BE2C (cell line): ENCODE measurements at regions not wholly inside any gene's neighbourhood (a gene's known extent, or its start where the extent isn't known, plus 50 kb on each side); places are given as distances from the start of the nearest gene placed in this dataset.

ENCODE experiments used
- DNase-seq: peaks from one replicate; pipeline ENCODE4 v3.0.0-alpha.2; 2020
- H3K27me3 ChIP-seq: fragments of 250-450 bp; sonication (Bioruptor Pico); 2 replicates; pipeline ENCODE4 v1.5.1; 2020; ENCODE audit warnings: mild to moderate bottlenecking
- H3K36me3 ChIP-seq: fragments of 250-450 bp; sonication (Bioruptor Pico); 2 replicates; pipeline ENCODE4 v1.5.1; 2020; ENCODE audit warnings: mild to moderate bottlenecking
- H3K4me1 ChIP-seq: fragments of 250-450 bp; sonication (Bioruptor Pico); 2 replicates; pipeline ENCODE4 v1.5.1; 2020
- H3K4me3 ChIP-seq: 2 replicates; pipeline ENCODE4 v1.5.1; 2011; ENCODE audit warnings: low read depth, low read length
- H3K9me3 ChIP-seq: fragments of 250-450 bp; sonication (Bioruptor Pico); 2 replicates; pipeline ENCODE4 v1.5.1; 2020
- CTCF ChIP-seq: IDR thresholded peaks from 2 replicates; pipeline ENCODE4 v1.5.1; 2012; ENCODE audit warnings: mild to moderate bottlenecking, low read depth, low read length

- TF ChIP-seq CTCF, result no peak
- Histone ChIP-seq H3K4me1 (no peaks in the 10 kb centered on the region), H3K36me3 (no peaks in the 10 kb centered on the region), H3K9me3 (no peaks in the 10 kb centered on the region), H3K4me3 (no peak overlapping the region), H3K27me3 (no peaks in the 10 kb centered on the region)
- no peak for DNase-seq
These were observed 1458.0 kb downstream of the NCAM2 start for GRCh38 chr21:22456241-22456640.

GRCh38 chr21:22468893-22469292 is 1470.7 kb downstream of the NCAM2 start:
- H3K4me3 ChIP-seq, result no peak overlapping the region
- TF ChIP-seq CTCF, result no peak
- no peaks in the 10 kb centered on the region for H3K36me3 ChIP-seq
- no peaks in the 10 kb centered on the region for H3K4me1 ChIP-seq
- no peak for DNase-seq
- H3K9me3 ChIP-seq, result no peaks in the 10 kb centered on the region
- no peaks in the 10 kb centered on the region for H3K27me3 ChIP-seq

- DNase-seq, result no peak
- H3K4me1 ChIP-seq, result no peaks in the 10 kb centered on the region
- TF ChIP-seq CTCF, result no peak
- H3K27me3 ChIP-seq, result no peaks in the 10 kb centered on the region
- H3K36me3 ChIP-seq, result no peaks in the 10 kb centered on the region
- H3K4me3 ChIP-seq, result no peak overlapping the region
- no peaks in the 10 kb centered on the region for H3K9me3 ChIP-seq
These were observed 1476.2 kb downstream of the NCAM2 start for GRCh38 chr21:22474403-22474802.

GRCh38 chr21:22476214-22476613 is 1478.0 kb downstream of the NCAM2 start:
- Histone ChIP-seq H3K4me3 (no peak overlapping the region), H3K27me3 (no peaks in the 10 kb centered on the region), H3K4me1 (no peaks in the 10 kb centered on the region), H3K36me3 (no peaks in the 10 kb centered on the region), H3K9me3 (no peaks in the 10 kb centered on the region)
- no peak for TF ChIP-seq CTCF
- no peak for DNase-seq

GRCh38 chr21:22476726-22477646 is 1478.8 kb downstream of the NCAM2 start:
- Histone ChIP-seq H3K9me3 (no peaks in the 10 kb centered on the region), H3K27me3 (no peaks in the 10 kb centered on the region), H3K4me1 (no peaks in the 10 kb centered on the region), H3K4me3 (no peak overlapping the region), H3K36me3 (no peaks in the 10 kb centered on the region)
- TF ChIP-seq CTCF, result no peak; the same call in 1 of the 2 replicates
- no peak for DNase-seq

- Histone ChIP-seq H3K9me3 (no peaks in the 10 kb centered on the region), H3K4me3 (no peak overlapping the region), H3K36me3 (no peaks in the 10 kb centered on the region), H3K27me3 (no peaks in the 10 kb centered on the region), H3K4me1 (no peaks in the 10 kb centered on the region)
- TF ChIP-seq CTCF, result no peak
- no peak for DNase-seq
These were observed 1491.8 kb downstream of the NCAM2 start for GRCh38 chr21:22490049-22490448.
